ENCODE measurements at regions not wholly inside any gene's neighbourhood (a gene's known extent, or its start where the extent isn't known, plus 50 kb on each side); places are given as distances from the start of the nearest gene placed in this dataset.

DNA sequence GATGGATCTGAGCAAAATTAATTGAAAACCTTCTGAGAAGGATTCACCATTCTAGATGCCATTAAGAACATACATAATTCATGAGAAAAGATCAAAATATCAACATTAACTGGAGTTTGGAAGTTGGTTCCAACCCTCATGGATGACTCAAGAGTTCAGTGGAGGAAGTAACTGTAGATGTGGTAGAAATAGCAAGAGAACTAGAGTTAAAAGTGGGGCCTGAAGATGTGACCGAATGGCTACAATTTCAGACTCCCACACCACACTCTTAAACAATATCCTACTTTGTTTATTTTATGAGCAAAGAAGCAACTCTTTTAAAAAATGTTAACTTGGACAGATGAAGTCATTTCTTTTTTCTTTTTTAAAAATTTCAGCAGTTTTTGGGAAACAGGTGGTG, 354.3 kb downstream of the KLF12 start:
- H3K36me3 ChIP-seq (replicated peaks in 1 of 2): no peaks in the 10 kb centered on the region
- no peaks in the 10 kb centered on the region for H3K4me1 ChIP-seq (replicated peaks in 1 of 2)
- intact Hi-C loops (cut with DNase I): no loop called here
- 79 to 100% (median 95%) methylated on average over 1 of the region's 1 CpG for WGBS, 4 donors
- H3K27me3 ChIP-seq: no peaks in the 10 kb centered on the region
- DNase-seq: no peak
- H3K4me3 ChIP-seq: no peak overlapping the region
- no peak overlapping the region for H3K27ac ChIP-seq
- TF ChIP-seq, protein P1, sequence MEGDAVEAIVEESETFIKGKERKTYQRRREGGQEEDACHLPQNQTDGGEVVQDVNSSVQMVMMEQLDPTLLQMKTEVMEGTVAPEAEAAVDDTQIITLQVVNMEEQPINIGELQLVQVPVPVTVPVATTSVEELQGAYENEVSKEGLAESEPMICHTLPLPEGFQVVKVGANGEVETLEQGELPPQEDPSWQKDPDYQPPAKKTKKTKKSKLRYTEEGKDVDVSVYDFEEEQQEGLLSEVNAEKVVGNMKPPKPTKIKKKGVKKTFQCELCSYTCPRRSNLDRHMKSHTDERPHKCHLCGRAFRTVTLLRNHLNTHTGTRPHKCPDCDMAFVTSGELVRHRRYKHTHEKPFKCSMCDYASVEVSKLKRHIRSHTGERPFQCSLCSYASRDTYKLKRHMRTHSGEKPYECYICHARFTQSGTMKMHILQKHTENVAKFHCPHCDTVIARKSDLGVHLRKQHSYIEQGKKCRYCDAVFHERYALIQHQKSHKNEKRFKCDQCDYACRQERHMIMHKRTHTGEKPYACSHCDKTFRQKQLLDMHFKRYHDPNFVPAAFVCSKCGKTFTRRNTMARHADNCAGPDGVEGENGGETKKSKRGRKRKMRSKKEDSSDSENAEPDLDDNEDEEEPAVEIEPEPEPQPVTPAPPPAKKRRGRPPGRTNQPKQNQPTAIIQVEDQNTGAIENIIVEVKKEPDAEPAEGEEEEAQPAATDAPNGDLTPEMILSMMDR (IDR thresholded peaks at IDR 0.05): no peak
- no peak for TF ChIP-seq POLR2A (IDR thresholded peaks at IDR 0.05)
- H3K9me3 ChIP-seq (replicated peaks in 1 of 3): no peaks in the 10 kb centered on the region

DNA sequence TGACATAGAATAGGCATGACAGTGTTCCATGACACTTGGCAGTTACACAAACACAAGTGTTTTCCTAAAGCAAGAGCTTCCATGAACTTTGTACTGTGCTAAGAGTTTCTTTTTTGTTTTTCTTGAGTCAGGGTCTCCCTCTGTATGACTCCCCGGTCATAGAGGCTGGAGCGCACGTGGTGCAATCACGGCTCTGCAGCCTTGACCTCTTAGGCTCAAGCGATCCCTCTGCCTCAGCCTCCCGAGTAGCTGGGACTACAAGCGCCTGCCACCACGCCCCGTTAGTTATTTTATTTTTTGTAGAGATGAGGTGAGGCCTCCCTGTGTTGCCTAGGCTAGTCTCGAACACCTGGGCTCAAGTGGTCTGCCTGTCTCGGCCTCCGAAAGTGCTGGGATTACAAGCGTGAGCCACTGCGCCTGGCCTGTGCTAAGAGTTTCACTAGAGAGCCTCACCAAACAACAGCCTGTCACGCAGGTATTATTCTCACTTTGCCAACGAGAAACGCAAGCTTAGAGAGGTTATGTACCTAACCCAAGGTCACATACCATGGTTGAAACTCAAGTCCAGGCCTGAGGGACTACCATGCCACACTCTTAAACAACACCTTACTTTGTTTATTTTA, 355.9 kb downstream of the KLF12 start:
- H3K9me3 ChIP-seq (replicated peaks in 1 of 3): no peaks in the 10 kb centered on the region
- TF ChIP-seq, protein P1 (IDR thresholded peaks at IDR 0.05): no peak
- TF ChIP-seq POLR2A (IDR thresholded peaks at IDR 0.05): no peak
- H3K36me3 ChIP-seq (replicated peaks in 1 of 2): no peaks in the 10 kb centered on the region
- no peak overlapping the region for H3K4me3 ChIP-seq
- H3K27me3 ChIP-seq: no peaks in the 10 kb centered on the region
- H3K27ac ChIP-seq: no peak overlapping the region
- H3K4me1 ChIP-seq (replicated peaks in 1 of 2): no peaks in the 10 kb centered on the region
- WGBS, 4 donors: 92 to 95% (median 95%) methylated on average over 16 to 17 of the region's 17 CpGs
- intact Hi-C loops (cut with DNase I): no loop called here
- DNase-seq: no peak

DNA sequence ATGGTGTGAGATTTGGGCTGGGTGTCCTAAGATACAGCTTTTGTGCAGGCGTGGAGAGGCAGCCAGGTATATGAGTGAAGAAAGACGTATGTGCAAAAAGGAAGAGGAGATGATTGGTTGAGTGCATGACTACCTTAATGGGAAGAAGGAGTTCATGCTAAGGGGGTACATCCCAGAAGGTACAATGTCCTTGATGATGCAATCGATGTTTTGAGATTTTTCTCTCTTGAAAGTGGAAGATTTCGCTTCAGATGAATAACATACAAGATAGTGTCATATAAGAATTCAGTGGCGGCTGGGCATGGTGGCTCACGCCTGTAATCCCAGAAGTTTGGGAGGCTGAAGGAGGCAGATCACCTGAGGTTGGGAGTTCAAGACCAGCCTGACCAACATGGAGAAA, 357.1 kb downstream of the KLF12 start:
- no peaks in the 10 kb centered on the region for H3K4me1 ChIP-seq (replicated peaks in 1 of 2)
- intact Hi-C loops (cut with DNase I): no loop called here
- WGBS, 4 donors: 92 to 97% (median 95%) methylated on average over 6 of the region's 6 CpGs

DNA sequence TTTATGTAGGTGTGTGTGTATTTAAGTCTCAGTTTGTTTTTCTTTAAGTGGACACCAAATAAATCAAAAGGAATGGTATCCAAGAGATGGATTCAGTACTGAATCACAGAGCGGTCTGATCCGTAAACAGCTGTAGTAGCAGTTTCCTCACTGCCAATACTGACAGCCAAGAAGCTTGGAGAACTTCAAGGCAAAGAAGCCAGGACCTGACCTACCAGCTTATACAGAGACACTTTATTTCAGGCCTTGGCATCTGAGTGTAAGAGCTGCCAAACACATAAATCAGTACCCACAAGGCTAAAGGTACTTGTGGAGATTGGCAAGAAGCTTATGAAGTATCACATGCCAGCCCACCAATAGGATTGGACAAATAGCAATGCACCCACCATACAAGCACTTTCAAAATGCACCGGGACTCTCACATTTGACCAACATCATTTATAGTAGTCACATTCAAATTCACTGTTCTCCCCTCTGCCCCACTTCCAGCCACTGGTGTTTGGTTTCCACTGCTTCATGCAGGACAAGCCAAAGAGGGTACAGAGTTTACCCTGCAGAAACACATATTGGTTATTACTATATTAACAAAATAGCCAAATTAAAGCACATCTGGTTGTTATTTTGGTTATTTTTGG, 357.9 kb downstream of the KLF12 start:
- DNase-seq: no peak
- H3K36me3 ChIP-seq (replicated peaks in 1 of 2): no peaks in the 10 kb centered on the region
- 58 to 74% (median 67%) methylated on average over 3 of the region's 3 CpGs for WGBS, 4 donors
- no peak overlapping the region for H3K27ac ChIP-seq
- no peaks in the 10 kb centered on the region for H3K4me1 ChIP-seq (replicated peaks in 1 of 2)
- intact Hi-C loops (cut with DNase I): no loop called here
- no peaks in the 10 kb centered on the region for H3K9me3 ChIP-seq (replicated peaks in 1 of 3)
- no peak overlapping the region for H3K4me3 ChIP-seq
- H3K27me3 ChIP-seq: no peaks in the 10 kb centered on the region
- no peak for TF ChIP-seq POLR2A (IDR thresholded peaks at IDR 0.05)
- TF ChIP-seq, protein P1 (IDR thresholded peaks at IDR 0.05): no peak

More for the DNA sequence above, 357.1 kb downstream of the KLF12 start:
- no peaks in the 10 kb centered on the region for H3K27me3 ChIP-seq
- no peaks in the 10 kb centered on the region for H3K36me3 ChIP-seq (replicated peaks in 1 of 2)
- no peak for DNase-seq
- TF ChIP-seq, protein P1 (IDR thresholded peaks at IDR 0.05): no peak
- no peak for TF ChIP-seq POLR2A (IDR thresholded peaks at IDR 0.05)
- no peak overlapping the region for H3K4me3 ChIP-seq
- no peak overlapping the region for H3K27ac ChIP-seq
- H3K9me3 ChIP-seq (replicated peaks in 1 of 3): no peaks in the 10 kb centered on the region
